ENCODE measurements at regions not wholly inside any gene's neighbourhood (a gene's known extent, or its start where the extent isn't known, plus 50 kb on each side); places are given as distances from the start of the nearest gene placed in this dataset.

DNA sequence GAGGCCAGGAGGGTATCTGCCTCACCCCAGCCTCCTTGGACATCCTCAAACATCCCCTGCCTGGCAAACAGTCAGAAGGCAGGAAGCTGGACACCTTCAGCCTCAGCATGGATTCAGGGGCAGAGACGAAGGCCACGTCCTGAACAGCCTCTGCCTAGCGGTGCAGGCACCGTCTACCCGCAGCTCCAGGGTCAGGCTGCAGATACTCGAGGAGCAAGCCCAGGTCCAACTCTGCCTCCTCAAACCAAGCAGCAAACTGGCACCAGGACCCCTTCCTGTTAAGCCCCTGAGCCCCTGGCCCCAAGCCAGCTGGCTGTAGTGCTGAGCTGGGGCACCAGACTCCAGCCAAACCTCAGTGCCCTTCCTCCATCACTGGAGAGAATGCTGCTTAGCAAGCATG is 494.7 kb downstream of the NPHP4 start:
- no peak overlapping the region for H3K27ac Mint-ChIP-seq (ENCODE audit: low read depth)
- H3K36me3 Mint-ChIP-seq (ENCODE audit: insufficient read depth) = no peaks in the 10 kb centered on the region
- DNase-seq (ENCODE audit: low spot score in 2 of 2) = no peak
- ATAC-seq (replicated peaks; ENCODE audit: extremely low read depth, poor library complexity, severe bottlenecking) = no peak
- no peak overlapping the region for H3K4me3 Mint-ChIP-seq
- H3K27me3 Mint-ChIP-seq = peaks cover 47% of the 10 kb centered on the region
- H3K4me1 Mint-ChIP-seq = no peaks in the 10 kb centered on the region
- H3K9me3 Mint-ChIP-seq = no peaks in the 10 kb centered on the region

- Mint-ChIP-seq H3K27me3 (peaks cover 38% of the 10 kb centered on the region), H3K4me3 (no peak overlapping the region), H3K27ac (ENCODE audit: low read depth) (no peak overlapping the region), H3K9me3 (no peaks in the 10 kb centered on the region), H3K36me3 (ENCODE audit: insufficient read depth) (no peaks in the 10 kb centered on the region), H3K4me1 (no peaks in the 10 kb centered on the region)
- DNase-seq (ENCODE audit: low spot score in 2 of 2) (no peak), ATAC-seq (replicated peaks; ENCODE audit: extremely low read depth, poor library complexity, severe bottlenecking) (no peak)
Observed at GRCh38 chr1:5495596-5496410, 496.4 kb downstream of the NPHP4 start.

DNA sequence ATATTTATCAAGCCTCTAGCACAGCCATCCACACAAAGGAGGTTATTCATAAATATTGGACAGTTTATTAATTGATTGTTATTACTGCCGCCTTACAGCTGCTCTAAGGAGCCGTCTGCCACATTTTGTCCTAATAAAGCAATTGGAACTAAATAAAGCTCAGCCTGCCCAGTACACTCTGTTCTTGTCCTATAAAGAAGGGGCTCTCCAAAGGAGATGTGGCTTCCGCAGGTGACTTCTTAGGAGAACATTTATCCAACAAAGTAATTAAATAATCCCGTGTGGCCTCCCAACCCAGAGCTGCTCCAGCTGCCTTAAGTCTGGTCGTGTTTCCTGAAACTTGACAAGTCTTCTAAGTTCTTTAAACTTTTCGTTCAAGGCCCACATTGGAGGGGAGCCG is 497.7 kb downstream of the NPHP4 start:
- Mint-ChIP-seq H3K9me3 (no peaks in the 10 kb centered on the region), H3K27me3 (peaks cover 38% of the 10 kb centered on the region), H3K4me3 (no peak overlapping the region), H3K36me3 (ENCODE audit: insufficient read depth) (no peaks in the 10 kb centered on the region), H3K4me1 (no peaks in the 10 kb centered on the region), H3K27ac (ENCODE audit: low read depth) (no peak overlapping the region)
- DNase-seq (ENCODE audit: low spot score in 2 of 2) = no peak
- ATAC-seq (replicated peaks; ENCODE audit: extremely low read depth, poor library complexity, severe bottlenecking) = no peak

DNA sequence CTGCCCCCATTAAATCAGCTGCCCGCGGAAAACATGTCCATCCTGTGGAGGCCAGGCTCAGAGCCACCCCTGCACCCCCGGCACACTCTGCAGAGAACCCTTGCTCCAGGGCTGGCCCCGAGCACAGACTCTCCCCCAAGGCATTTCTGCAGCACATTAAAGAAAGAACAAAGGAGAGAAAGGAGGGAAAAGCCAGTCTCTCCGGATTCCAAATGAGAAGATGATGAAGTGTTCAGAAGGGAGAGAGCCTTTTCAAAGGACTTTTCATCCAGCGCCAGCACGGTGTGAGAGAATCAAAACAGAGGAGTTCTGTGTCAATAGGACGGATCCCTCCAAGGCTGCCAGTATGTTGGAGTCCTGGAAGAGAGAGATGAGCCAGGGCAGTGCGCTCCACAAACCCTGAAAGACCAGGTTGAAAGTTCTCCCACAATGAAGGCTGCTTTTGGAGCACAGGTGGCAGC is 498.3 kb downstream of the NPHP4 start:
- Mint-ChIP-seq H3K4me1 (no peaks in the 10 kb centered on the region), H3K27ac (ENCODE audit: low read depth) (no peak overlapping the region), H3K9me3 (no peaks in the 10 kb centered on the region), H3K27me3 (peaks cover 38% of the 10 kb centered on the region), H3K4me3 (no peak overlapping the region), H3K36me3 (ENCODE audit: insufficient read depth) (no peaks in the 10 kb centered on the region)
- ATAC-seq (replicated peaks; ENCODE audit: extremely low read depth, poor library complexity, severe bottlenecking) (no peak), DNase-seq (ENCODE audit: low spot score in 2 of 2) (no peak)

DNA sequence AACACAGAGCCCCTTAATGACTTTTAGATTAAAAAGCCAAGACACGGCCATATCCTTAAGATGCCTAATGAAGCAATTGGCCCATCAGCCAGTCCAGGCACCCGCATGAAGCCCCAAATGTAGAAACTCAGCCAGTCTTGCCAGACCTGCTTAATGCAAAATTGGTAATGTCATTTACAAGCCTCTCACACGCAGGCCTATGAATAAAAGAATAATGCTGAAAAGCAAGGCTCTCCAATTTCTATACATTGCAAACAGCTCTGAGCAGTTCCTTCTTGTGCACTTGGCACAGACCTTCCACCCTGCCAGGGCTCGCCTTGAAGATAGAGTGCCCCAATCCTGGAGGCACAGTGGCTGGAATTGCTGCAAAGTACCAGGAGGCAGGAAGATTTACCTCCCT is 498.9 kb downstream of the NPHP4 start:
- DNase-seq (ENCODE audit: low spot score in 2 of 2) = no peak
- no peaks in the 10 kb centered on the region for H3K4me1 Mint-ChIP-seq
- no peaks in the 10 kb centered on the region for H3K36me3 Mint-ChIP-seq (ENCODE audit: insufficient read depth)
- H3K27me3 Mint-ChIP-seq = peaks cover 38% of the 10 kb centered on the region
- H3K9me3 Mint-ChIP-seq = no peaks in the 10 kb centered on the region
- no peak overlapping the region for H3K4me3 Mint-ChIP-seq
- no peak overlapping the region for H3K27ac Mint-ChIP-seq (ENCODE audit: low read depth)
- ATAC-seq (replicated peaks; ENCODE audit: extremely low read depth, poor library complexity, severe bottlenecking) = no peak

GRCh38 chr1:5492846-5493245 is 499.4 kb downstream of the NPHP4 start:
- Mint-ChIP-seq H3K27ac (ENCODE audit: low read depth) (no peak overlapping the region), H3K9me3 (no peaks in the 10 kb centered on the region), H3K36me3 (ENCODE audit: insufficient read depth) (no peaks in the 10 kb centered on the region), H3K4me1 (no peaks in the 10 kb centered on the region), H3K27me3 (peaks cover 35% of the 10 kb centered on the region), H3K4me3 (no peak overlapping the region)
- DNase-seq (ENCODE audit: low spot score in 2 of 2) (no peak), ATAC-seq (replicated peaks; ENCODE audit: extremely low read depth, poor library complexity, severe bottlenecking) (no peak)

GRCh38 chr1:5491207-5491904 is 500.9 kb downstream of the NPHP4 start:
- Mint-ChIP-seq H3K27ac (ENCODE audit: low read depth) (no peak overlapping the region), H3K36me3 (ENCODE audit: insufficient read depth) (no peaks in the 10 kb centered on the region), H3K27me3 (peaks cover 20% of the 10 kb centered on the region), H3K4me1 (no peaks in the 10 kb centered on the region), H3K9me3 (no peaks in the 10 kb centered on the region), H3K4me3 (no peak overlapping the region)
- DNase-seq (ENCODE audit: low spot score in 2 of 2) = no peak
- no peak for ATAC-seq (replicated peaks; ENCODE audit: extremely low read depth, poor library complexity, severe bottlenecking)

- no peak overlapping the region for H3K4me3 Mint-ChIP-seq
- DNase-seq (ENCODE audit: low spot score in 2 of 2) (no peak), ATAC-seq (replicated peaks; ENCODE audit: extremely low read depth, poor library complexity, severe bottlenecking) (no peak)
- no peaks in the 10 kb centered on the region for H3K9me3 Mint-ChIP-seq
- H3K4me1 Mint-ChIP-seq = no peaks in the 10 kb centered on the region
- no peaks in the 10 kb centered on the region for H3K36me3 Mint-ChIP-seq (ENCODE audit: insufficient read depth)
- H3K27me3 Mint-ChIP-seq = peaks cover 15% of the 10 kb centered on the region
- H3K27ac Mint-ChIP-seq (ENCODE audit: low read depth) = no peak overlapping the region
Observed at GRCh38 chr1:5490635-5491034, 501.6 kb downstream of the NPHP4 start.

- DNase-seq (ENCODE audit: low spot score in 2 of 2) (no peak), ATAC-seq (replicated peaks; ENCODE audit: extremely low read depth, poor library complexity, severe bottlenecking) (no peak)
- Mint-ChIP-seq H3K4me3 (no peak overlapping the region), H3K4me1 (no peaks in the 10 kb centered on the region), H3K9me3 (no peaks in the 10 kb centered on the region), H3K27me3 (peaks cover 2% of the 10 kb centered on the region), H3K27ac (ENCODE audit: low read depth) (no peak overlapping the region), H3K36me3 (ENCODE audit: insufficient read depth) (no peaks in the 10 kb centered on the region)
Observed at GRCh38 chr1:5488448-5488847, 503.8 kb downstream of the NPHP4 start.

DNA sequence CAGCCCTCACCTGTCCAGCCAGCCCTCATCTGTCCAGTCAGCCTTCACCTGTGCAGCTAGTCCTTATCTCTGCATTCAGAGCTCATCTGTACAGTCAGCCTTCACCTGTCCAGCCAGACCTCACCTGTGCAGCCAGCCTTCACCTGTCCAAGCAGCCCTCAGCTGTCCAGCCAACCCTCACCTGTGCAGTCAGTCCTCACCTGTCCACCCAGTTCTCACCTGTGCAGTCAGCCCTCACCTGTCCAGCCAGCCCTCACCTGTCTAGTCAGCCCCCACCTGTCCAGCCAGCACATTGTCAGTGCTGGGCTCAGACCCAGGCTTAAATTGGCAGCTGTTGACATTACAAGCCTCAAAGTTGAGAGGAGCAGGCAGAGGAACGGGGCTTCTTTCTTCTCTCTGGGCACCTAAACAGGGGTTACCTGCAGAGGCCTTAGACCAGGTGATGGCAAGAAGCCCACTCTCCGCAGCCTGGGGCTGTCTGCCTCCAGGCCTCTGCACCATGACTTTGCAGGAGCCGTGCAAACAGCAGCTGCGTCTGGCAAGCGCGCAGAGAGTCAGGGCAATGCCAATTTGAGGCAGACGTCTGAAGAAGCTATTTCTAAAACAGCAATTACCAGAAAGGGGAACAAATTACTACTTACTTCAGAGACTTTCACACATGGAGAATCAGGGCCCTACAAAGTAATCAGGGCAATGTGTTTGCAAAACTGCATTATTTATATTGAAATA is 506.1 kb downstream of the NPHP4 start:
- DNase-seq (ENCODE audit: low spot score in 2 of 2) = no peak
- no peaks in the 10 kb centered on the region for H3K36me3 Mint-ChIP-seq (ENCODE audit: insufficient read depth)
- no peak overlapping the region for H3K27ac Mint-ChIP-seq (ENCODE audit: low read depth)
- peaks cover 14% of the 10 kb centered on the region for H3K4me1 Mint-ChIP-seq
- no peak overlapping the region for H3K4me3 Mint-ChIP-seq
- no peaks in the 10 kb centered on the region for H3K9me3 Mint-ChIP-seq
- peaks cover 18% of the 10 kb centered on the region for H3K27me3 Mint-ChIP-seq
- ATAC-seq (replicated peaks; ENCODE audit: extremely low read depth, poor library complexity, severe bottlenecking) = no peak

GRCh38 chr1:5485436-5485835 is 506.8 kb downstream of the NPHP4 start:
- H3K36me3 Mint-ChIP-seq (ENCODE audit: insufficient read depth) = no peaks in the 10 kb centered on the region
- no peak for ATAC-seq (replicated peaks; ENCODE audit: extremely low read depth, poor library complexity, severe bottlenecking)
- H3K4me3 Mint-ChIP-seq = no peak overlapping the region
- H3K27me3 Mint-ChIP-seq = peaks cover 23% of the 10 kb centered on the region
- DNase-seq (ENCODE audit: low spot score in 2 of 2) = no peak
- no peak overlapping the region for H3K27ac Mint-ChIP-seq (ENCODE audit: low read depth)
- H3K4me1 Mint-ChIP-seq = peaks cover 14% of the 10 kb centered on the region
- no peaks in the 10 kb centered on the region for H3K9me3 Mint-ChIP-seq

DNA sequence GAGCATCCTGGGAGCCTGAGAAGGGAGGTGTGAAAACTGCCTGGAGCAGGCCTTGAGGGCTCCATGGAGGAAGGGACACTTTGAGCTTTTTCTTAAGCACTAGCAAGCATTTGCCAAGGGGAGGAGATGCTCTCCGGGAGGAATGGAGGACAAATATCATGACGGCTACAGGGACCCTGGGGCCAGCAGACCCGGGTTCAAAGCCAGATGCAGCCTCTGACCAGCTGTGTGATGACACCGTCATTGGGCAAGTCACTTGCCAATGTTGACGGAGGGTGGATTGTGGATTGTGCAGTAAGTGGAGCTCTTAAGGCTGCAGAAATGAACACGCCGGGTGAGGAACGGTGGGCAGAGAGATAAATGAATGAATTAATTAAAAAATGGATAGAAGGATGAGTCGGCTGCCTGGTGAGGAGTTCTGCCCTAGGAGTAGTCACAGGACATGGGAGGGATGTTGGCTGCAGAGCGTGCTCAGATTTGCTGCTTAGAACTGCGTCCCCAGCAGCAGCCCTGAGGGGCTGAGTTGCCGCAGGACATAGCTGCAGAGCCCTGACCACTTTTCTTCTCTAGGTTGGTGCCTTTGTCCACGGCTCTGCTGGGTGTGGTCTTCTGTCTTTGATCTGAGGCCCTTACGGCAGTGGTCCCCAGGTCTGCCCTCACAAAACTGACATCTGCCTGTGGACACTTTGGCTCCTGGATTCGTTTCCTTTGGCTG is 507.6 kb downstream of the NPHP4 start:
- H3K9me3 Mint-ChIP-seq = no peaks in the 10 kb centered on the region
- no peak overlapping the region for H3K27ac Mint-ChIP-seq (ENCODE audit: low read depth)
- no peak overlapping the region for H3K4me3 Mint-ChIP-seq
- H3K4me1 Mint-ChIP-seq = peaks cover 14% of the 10 kb centered on the region
- ATAC-seq (replicated peaks; ENCODE audit: extremely low read depth, poor library complexity, severe bottlenecking) (no peak), DNase-seq (ENCODE audit: low spot score in 2 of 2) (no peak)
- peaks cover 25% of the 10 kb centered on the region for H3K27me3 Mint-ChIP-seq
- no peaks in the 10 kb centered on the region for H3K36me3 Mint-ChIP-seq (ENCODE audit: insufficient read depth)
